ENCODE measurements at regions not wholly inside any gene's neighbourhood (a gene's known extent, or its start where the extent isn't known, plus 50 kb on each side); places are given as distances from the start of the nearest gene placed in this dataset.
A peak's percentile ranks its signal among the peaks of the same experiment; 100 is the strongest.

DNA sequence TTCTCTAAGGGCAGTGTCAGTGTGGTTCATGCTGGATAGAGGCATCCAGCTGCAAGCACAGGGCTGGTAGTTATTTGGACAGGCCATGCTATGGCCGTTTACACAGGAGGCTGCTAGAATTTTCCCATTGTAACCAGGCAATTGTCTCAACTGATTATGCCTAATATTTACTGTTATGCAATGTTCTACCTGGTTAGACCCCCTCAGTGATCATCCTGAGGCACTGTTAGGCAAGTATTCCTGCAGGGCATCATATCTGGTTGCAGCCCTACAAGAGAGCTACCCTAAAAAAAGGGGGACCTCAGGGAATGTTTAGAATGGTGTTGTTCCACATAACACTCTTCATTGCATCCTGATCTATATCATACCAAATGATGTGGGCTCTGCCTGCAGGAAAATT lies 1124.6 kb downstream of the JRKL start:
- H3K4me3 ChIP-seq (ENCODE audit: low read depth, low read length), result no peak overlapping the region
- no peak for DNase-seq (ENCODE audit: low read depth)
- TF ChIP-seq, protein P1, sequence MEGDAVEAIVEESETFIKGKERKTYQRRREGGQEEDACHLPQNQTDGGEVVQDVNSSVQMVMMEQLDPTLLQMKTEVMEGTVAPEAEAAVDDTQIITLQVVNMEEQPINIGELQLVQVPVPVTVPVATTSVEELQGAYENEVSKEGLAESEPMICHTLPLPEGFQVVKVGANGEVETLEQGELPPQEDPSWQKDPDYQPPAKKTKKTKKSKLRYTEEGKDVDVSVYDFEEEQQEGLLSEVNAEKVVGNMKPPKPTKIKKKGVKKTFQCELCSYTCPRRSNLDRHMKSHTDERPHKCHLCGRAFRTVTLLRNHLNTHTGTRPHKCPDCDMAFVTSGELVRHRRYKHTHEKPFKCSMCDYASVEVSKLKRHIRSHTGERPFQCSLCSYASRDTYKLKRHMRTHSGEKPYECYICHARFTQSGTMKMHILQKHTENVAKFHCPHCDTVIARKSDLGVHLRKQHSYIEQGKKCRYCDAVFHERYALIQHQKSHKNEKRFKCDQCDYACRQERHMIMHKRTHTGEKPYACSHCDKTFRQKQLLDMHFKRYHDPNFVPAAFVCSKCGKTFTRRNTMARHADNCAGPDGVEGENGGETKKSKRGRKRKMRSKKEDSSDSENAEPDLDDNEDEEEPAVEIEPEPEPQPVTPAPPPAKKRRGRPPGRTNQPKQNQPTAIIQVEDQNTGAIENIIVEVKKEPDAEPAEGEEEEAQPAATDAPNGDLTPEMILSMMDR (IDR thresholded peaks at IDR 0.05; ENCODE audit: control insufficient read depth, extremely low read depth, insufficient read depth), result no peak

DNA sequence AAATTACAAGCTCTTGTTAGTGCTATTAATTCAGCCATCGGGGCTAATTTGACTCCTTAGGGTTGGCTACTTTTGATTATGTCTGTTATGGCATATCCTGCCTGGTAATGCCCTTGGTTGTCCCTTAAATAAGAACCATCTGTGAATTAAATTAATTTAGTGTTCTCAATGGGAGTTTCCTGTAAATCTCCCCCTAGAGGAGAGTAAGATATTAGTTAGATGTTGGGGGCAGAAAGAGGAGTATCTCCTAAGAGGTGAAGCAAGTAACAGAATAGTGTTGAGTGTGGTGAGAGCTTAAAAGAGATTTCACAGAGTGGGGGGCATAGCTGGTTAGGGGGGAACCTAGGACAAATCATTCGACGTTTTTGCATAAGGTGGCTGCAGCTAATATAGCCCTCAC lies 1126.9 kb downstream of the JRKL start:
- no peak for DNase-seq (ENCODE audit: low read depth)
- TF ChIP-seq, protein P1 (IDR thresholded peaks at IDR 0.05; ENCODE audit: control insufficient read depth, extremely low read depth, insufficient read depth), result no peak

DNA sequence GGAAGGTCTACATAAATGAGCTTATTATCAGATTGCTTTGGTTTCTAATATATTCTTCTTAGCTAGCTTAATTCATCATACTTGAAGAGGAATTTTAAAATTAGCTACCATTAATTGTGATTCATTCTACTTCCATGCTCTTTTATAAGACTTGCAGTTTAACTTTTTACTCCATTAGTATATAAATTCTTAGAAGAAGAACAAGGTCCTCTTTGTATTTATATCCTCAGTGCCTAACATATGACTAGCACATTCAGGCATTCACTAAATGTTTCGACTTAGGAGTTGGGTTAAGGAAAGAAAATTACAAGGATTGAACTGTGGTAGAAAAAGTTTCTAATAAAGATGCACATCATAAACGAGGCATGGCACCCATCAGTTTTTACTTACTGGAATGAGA lies 1135.5 kb downstream of the JRKL start:
- no peak overlapping the region for H3K4me3 ChIP-seq (ENCODE audit: low read depth, low read length)
- no peak for DNase-seq (ENCODE audit: low read depth)

More for the DNA sequence above, 1126.9 kb downstream of the JRKL start:
- no peak overlapping the region for H3K4me3 ChIP-seq (ENCODE audit: low read depth, low read length)

DNA sequence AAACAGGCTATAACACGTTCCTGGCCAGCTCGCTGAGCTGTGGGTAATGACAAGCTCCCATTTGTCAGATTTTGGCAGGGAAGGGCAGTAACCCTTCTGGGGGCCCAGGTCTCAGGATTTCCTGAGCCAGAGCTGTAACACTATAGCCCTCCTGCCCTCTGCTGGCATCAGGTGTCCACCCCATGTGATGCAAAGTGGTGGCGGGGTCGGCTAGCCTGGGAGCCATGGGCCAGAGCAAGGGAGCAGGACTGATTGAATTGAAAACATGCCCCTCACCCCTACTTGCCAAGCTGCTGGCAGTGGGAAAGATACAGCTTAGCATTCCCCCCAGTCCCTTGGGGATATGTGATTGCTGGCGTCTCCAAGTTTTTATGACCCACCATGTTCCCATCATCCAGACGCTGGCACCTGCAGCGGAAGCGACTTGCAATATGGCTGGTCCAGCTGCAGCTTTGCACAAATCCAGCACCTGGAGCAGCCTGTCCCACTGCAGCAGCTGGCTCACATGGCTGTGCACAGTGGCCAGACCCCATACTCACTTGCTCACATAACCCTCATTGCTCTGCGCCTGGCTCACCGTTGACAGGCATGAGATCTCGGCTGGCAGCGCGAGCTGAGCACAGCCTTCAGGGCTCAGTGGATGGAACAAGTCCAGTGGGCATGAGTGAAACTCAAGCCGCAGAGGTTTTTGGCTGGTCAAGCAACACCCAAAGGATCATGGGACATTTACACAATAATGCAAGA lies 1147.8 kb downstream of the JRKL start:
- DNase-seq (ENCODE audit: low read depth), result no peak
- no peak overlapping the region for H3K4me3 ChIP-seq (ENCODE audit: low read depth, low read length)
- TF ChIP-seq, protein P1 (IDR thresholded peaks at IDR 0.05; ENCODE audit: control insufficient read depth, extremely low read depth, insufficient read depth), result no peak

More for the DNA sequence above, 1135.5 kb downstream of the JRKL start:
- TF ChIP-seq, protein P1 (IDR thresholded peaks at IDR 0.05; ENCODE audit: control insufficient read depth, extremely low read depth, insufficient read depth), result no peak

DNA sequence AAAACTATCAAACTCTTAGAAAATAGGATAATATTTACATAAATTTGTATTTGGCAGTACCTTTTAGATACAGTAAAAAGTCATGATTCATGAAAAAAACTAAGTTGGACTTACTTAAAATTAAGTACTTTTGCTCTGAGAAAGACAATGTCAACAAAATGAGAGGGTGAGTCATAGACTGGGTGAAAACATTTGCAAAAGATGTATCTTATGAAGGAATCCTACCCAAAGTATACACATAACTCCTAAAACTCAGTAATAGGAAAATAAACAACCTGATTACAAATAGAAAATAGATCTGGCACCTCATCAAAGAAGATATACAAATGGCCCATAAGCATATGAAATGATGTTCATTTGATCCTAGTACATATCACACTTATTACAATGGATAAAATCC lies 1154.6 kb downstream of the JRKL start:
- H3K4me3 ChIP-seq (ENCODE audit: low read depth, low read length), result no peak overlapping the region
- no peak for DNase-seq (ENCODE audit: low read depth)
- TF ChIP-seq, protein P1 (IDR thresholded peaks at IDR 0.05; ENCODE audit: control insufficient read depth, extremely low read depth, insufficient read depth), result no peak

DNA sequence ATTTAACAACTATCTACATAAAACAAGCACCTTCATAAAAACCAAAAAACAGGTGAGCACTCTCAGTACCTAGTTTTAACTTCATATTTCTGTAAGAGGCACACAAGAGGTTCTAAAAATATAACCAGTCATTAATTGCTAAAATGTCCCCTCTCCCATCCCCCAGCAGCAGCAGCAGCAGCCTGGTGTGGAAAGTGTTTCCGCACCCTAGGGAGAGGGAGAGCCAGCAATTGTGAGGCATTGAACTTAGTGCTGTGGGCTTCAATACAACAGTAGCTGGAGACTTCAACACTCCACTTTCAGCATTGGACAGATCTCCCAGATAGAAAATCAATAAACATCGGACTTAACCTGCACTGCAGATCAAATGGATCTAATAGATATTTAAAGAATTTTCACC lies 1158.5 kb downstream of the JRKL start:
- H3K4me3 ChIP-seq (ENCODE audit: low read depth, low read length), result no peak overlapping the region
- TF ChIP-seq, protein P1 (IDR thresholded peaks at IDR 0.05; ENCODE audit: control insufficient read depth, extremely low read depth, insufficient read depth), result no peak
- no peak for DNase-seq (ENCODE audit: low read depth)

DNA sequence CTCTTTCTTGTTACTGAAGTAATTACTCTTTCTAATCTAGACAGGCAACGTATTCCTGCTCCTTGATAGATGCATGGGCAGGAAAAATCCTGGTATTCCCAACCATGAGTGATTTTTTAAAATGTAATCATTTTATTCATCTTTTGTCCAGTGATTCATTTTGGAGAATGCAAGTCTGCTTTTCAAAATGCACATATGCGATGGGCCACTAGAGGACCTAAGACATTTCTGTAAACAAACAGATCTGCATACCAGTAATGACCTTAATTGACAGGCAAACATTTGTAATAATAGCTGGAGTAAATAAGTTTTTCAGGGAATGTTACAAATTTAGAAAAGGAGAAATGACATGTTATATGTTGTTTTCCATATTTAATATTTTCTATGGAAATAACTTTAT lies 1167.6 kb downstream of the JRKL start:
- no peak overlapping the region for H3K4me3 ChIP-seq (ENCODE audit: low read depth, low read length)
- no peak for DNase-seq (ENCODE audit: low read depth)
- TF ChIP-seq, protein P1 (IDR thresholded peaks at IDR 0.05; ENCODE audit: control insufficient read depth, extremely low read depth, insufficient read depth), result peak; percentile 50
